ENCODE measurements at regions not wholly inside any gene's neighbourhood (a gene's known extent, or its start where the extent isn't known, plus 50 kb on each side); places are given as distances from the start of the nearest gene placed in this dataset.

DNA sequence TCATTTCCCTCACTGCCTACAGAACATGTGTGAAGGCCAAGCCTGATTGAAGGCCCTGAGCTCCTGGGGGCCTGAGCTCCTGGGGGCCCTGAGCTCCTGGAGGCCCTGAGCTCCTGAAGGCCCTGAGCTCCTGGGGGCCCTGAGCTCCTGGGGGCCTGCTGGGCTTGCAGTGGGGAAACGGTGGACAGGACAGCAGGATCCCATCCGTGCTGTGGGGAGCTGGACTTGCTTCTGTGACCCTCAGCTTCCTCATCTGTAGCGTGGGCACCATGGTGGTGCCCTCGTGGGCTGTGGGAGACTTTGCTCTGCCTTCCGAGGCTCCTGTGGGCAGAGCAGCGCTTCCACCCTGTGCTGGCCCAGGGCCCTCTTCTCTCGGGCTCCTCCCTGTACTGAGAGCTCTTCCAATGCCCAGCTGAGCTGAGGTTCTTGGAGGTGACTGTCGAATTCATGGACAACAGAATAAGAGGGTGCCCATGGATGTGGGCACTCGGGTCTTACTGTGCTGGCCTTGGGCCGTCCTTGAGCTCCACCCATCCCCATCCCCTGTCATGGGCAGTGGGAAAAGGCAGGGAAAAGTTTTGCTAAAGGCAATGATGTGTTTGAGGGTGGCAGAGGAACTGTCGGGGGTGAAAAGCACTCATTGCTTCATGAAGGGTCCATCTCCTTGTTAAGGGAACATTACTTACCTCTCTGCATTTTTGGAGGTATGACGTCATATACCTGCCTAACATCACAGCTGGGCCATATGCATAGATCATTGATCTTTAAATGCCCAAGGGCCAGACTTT lies 786.7 kb downstream of the TBC1D22A start:
- TF ChIP-seq, protein P1, sequence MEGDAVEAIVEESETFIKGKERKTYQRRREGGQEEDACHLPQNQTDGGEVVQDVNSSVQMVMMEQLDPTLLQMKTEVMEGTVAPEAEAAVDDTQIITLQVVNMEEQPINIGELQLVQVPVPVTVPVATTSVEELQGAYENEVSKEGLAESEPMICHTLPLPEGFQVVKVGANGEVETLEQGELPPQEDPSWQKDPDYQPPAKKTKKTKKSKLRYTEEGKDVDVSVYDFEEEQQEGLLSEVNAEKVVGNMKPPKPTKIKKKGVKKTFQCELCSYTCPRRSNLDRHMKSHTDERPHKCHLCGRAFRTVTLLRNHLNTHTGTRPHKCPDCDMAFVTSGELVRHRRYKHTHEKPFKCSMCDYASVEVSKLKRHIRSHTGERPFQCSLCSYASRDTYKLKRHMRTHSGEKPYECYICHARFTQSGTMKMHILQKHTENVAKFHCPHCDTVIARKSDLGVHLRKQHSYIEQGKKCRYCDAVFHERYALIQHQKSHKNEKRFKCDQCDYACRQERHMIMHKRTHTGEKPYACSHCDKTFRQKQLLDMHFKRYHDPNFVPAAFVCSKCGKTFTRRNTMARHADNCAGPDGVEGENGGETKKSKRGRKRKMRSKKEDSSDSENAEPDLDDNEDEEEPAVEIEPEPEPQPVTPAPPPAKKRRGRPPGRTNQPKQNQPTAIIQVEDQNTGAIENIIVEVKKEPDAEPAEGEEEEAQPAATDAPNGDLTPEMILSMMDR (IDR thresholded peaks at IDR 0.05; ENCODE audit: low read depth, low read length): no peak
- no peak overlapping the region for H3K4me3 ChIP-seq
- H3K27me3 ChIP-seq: no peaks in the 10 kb centered on the region
- no peak for DNase-seq (ENCODE audit: low read depth in 1 of 2, low spot score in 1 of 2)
- H3K36me3 ChIP-seq: no peaks in the 10 kb centered on the region
- no peaks in the 10 kb centered on the region for H3K9me3 ChIP-seq (ENCODE audit: low read depth)
- H3K27ac ChIP-seq: no peak overlapping the region
- H3K4me1 ChIP-seq (ENCODE audit: low read depth): no peaks in the 10 kb centered on the region

DNA sequence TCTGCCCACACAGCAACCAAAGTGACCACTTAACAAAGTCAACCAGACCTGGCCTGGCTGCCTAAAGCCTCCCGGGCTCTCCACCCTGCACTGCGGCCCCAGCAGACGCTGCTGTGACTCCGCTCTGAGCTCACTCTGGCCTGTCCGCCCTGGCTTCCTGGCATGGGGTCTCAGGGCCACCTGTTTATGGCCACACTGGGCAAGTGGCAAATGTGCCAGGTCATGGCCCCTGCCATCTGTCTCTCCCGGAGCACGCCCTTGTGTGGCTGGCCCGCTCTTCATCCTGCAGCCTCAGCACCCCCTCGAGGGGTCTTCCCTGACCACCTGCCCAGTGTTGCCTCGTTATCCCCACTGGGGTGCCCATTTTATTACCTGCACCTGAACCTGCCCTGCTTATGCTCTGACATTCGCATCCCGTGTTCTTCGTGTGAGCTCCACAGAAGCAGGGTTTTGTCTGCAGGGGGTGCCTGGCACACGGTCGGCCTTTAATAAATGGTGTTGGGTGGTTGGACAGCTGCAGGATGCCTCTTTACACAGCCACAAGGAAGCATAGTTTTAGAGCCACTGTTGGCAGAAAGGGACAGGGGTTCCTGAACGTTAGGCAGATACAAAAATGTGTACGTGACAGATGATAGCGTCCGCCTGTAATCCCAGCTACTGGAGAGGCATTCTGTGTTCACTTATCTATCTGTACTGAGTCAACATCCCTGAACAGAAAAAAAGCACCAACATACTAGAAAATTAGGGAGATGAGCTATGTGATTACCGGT lies 785.6 kb downstream of the TBC1D22A start:
- Histone ChIP-seq H3K27me3 (no peaks in the 10 kb centered on the region), H3K36me3 (no peaks in the 10 kb centered on the region), H3K4me3 (no peak overlapping the region), H3K9me3 (ENCODE audit: low read depth) (no peaks in the 10 kb centered on the region), H3K4me1 (ENCODE audit: low read depth) (no peaks in the 10 kb centered on the region), H3K27ac (no peak overlapping the region)
- TF ChIP-seq, protein P1 (IDR thresholded peaks at IDR 0.05; ENCODE audit: low read depth, low read length): no peak
- DNase-seq (ENCODE audit: low read depth in 1 of 2, low spot score in 1 of 2): no peak

DNA sequence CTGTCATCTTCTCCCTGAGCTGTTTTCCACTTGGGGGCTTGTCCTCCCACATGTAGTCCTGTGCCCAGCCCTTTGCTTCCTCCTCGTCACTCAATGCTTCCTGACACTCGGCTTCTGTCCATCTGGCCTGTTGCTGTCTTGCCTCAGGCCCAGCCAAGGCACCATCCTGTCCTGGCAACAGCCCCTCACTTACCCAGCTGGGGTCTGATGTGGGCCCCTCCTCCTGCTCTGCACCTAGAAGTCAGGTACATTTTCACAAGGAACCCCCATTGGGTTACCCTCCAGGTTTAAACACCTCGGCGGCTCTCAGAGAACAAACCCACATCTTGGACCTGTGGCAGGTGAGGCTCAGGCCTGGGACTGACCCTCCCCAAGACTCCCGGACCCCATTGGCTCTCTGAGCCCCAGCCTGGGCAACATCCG lies 784.8 kb downstream of the TBC1D22A start:
- H3K4me3 ChIP-seq: no peak overlapping the region
- no peak for DNase-seq (ENCODE audit: low read depth in 1 of 2, low spot score in 1 of 2)
- TF ChIP-seq, protein P1 (IDR thresholded peaks at IDR 0.05; ENCODE audit: low read depth, low read length): no peak
- no peaks in the 10 kb centered on the region for H3K9me3 ChIP-seq (ENCODE audit: low read depth)
- no peaks in the 10 kb centered on the region for H3K27me3 ChIP-seq
- H3K27ac ChIP-seq: no peak overlapping the region
- H3K4me1 ChIP-seq (ENCODE audit: low read depth): no peaks in the 10 kb centered on the region
- H3K36me3 ChIP-seq: no peaks in the 10 kb centered on the region

DNA sequence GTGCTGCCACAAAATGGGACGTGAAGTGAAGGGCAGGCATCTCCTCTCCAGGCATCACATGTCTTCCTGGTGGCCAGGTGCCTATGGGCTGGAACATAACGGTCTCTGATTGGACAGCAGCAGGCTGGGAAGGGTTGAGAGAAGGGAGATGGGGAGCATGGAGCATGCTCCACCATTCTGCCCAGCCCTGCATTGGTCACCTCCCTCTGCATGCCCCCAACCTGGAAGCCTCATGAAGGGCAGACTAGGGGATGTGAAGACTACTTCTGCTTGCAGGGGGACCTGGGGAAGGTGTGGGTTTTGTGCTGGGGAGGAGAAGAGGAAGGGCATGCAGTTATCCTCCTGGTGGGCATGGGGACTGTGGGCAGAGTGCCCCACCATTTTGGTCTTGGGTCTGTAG lies 782.2 kb downstream of the TBC1D22A start:
- Histone ChIP-seq H3K4me1 (ENCODE audit: low read depth) (no peaks in the 10 kb centered on the region), H3K36me3 (no peaks in the 10 kb centered on the region), H3K27me3 (no peaks in the 10 kb centered on the region), H3K27ac (no peak overlapping the region), H3K4me3 (no peak overlapping the region), H3K9me3 (ENCODE audit: low read depth) (no peaks in the 10 kb centered on the region)
- TF ChIP-seq, protein P1 (IDR thresholded peaks at IDR 0.05; ENCODE audit: low read depth, low read length): no peak
- no peak for DNase-seq (ENCODE audit: low read depth in 1 of 2, low spot score in 1 of 2)

DNA sequence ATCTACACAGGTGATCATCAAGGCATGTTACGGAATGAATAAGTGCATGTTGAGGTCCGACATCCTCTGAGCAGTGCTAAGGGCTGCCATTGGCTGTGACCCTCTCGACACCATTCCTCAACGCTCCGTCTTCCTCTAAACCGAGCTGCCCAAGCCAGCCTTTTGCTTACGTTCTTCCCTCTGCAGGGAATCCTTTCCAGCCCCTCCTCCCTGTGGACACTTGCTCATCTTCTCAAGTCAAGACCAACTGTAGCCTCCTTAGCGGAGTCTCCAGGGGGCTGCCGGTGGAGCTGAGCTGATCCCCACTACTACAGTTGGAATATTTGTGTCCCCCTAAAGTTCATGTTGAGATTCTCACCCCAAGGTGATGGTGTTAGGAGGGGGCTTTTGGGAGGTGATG lies 781.0 kb downstream of the TBC1D22A start:
- no peak for DNase-seq (ENCODE audit: low read depth in 1 of 2, low spot score in 1 of 2)
- Histone ChIP-seq H3K27me3 (no peaks in the 10 kb centered on the region), H3K36me3 (no peaks in the 10 kb centered on the region), H3K4me3 (no peak overlapping the region), H3K9me3 (ENCODE audit: low read depth) (no peaks in the 10 kb centered on the region), H3K4me1 (ENCODE audit: low read depth) (no peaks in the 10 kb centered on the region), H3K27ac (no peak overlapping the region)
- TF ChIP-seq, protein P1 (IDR thresholded peaks at IDR 0.05; ENCODE audit: low read depth, low read length): no peak
